HFF-Myc (cell line): ENCODE measurements at regions not wholly inside any gene's neighbourhood (a gene's known extent, or its start where the extent isn't known, plus 50 kb on each side); places are given as distances from the start of the nearest gene placed in this dataset.

ENCODE experiments used
- DNase-seq: peaks from one replicate; pipeline ENCODE4 v3.0.0-alpha.2; 2011; ENCODE audit warnings: low read depth; ENCODE audit errors: extremely low read depth
- H3K4me3 ChIP-seq: replicated peaks from 2 replicates; pipeline ENCODE4 v1.5.1; 2011; ENCODE audit warnings: low read depth, mild to moderate bottlenecking, control low read depth, low read length
- TF ChIP-seq, protein P1 (sequence below): IDR thresholded peaks from 2 replicates; pipeline ENCODE4 v1.5.1; 2012; ENCODE audit warnings: mild to moderate bottlenecking, low read depth, low read length, control low read depth; ENCODE audit errors: missing control alignments

DNA sequence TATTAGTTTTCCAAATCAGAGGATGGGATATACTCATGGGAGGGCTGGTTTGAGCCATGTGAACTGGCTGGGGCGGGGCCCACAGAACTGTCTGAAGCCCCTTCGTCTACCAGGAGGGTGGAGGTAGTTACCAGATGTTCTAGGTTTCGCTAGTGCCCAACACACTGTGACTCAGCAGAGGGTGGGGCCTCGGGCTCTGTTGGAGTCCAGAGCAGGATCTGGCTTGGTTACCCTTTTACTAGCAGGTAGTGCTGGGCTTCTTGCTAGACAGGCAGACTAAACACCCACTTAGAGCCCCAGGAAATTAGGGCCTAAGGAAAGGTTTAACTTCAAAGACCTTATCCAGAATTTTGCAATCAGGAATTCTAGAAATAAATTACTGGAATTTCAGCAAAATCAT is 56.2 kb upstream of the CHRDL1 start:
- no peak overlapping the region for H3K4me3 ChIP-seq
- TF ChIP-seq, protein P1, sequence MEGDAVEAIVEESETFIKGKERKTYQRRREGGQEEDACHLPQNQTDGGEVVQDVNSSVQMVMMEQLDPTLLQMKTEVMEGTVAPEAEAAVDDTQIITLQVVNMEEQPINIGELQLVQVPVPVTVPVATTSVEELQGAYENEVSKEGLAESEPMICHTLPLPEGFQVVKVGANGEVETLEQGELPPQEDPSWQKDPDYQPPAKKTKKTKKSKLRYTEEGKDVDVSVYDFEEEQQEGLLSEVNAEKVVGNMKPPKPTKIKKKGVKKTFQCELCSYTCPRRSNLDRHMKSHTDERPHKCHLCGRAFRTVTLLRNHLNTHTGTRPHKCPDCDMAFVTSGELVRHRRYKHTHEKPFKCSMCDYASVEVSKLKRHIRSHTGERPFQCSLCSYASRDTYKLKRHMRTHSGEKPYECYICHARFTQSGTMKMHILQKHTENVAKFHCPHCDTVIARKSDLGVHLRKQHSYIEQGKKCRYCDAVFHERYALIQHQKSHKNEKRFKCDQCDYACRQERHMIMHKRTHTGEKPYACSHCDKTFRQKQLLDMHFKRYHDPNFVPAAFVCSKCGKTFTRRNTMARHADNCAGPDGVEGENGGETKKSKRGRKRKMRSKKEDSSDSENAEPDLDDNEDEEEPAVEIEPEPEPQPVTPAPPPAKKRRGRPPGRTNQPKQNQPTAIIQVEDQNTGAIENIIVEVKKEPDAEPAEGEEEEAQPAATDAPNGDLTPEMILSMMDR, result no peak
- DNase-seq, result no peak

DNA sequence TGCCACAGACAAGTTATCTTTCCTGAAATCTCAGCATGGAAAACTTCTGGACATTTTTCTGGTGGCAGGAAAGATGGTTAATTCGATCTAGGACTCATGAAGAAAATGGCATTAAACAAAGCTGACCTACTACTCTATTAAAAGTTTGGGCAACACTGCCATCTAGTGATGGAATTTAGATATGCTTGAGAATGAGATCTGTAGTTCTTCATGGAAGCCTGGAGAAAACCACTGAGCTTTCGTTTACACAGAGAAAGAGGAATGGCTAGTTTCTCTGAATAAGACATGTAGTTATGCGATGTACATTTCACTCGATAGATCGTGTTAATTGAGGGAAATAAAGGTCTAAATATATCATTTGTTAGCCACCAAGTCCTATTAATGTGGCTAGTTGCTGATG is 51.7 kb upstream of the CHRDL1 start:
- TF ChIP-seq, protein P1, result peak; percentile 26
- no peak for DNase-seq

DNA sequence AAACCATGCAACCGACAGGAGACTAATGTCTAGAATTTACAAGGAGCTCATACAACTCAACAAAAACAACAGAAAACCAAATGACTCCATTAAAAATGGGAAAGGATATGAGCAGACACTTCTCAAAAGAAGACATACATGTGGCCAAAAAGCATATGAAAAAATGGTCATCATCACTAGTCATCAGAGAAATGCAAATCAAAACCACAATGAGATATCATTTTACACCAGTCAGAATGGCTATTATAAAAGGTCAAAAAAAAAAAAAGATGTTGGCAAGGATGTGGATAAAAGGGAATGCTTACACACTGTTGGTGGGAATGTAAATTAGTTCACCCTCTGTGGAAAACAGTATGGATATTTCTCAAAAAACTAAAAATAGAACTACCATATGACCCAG is 50.5 kb upstream of the CHRDL1 start:
- no peak for DNase-seq

More for the DNA sequence above, 51.7 kb upstream of the CHRDL1 start:
- H3K4me3 ChIP-seq, result no peak overlapping the region

More for the DNA sequence above, 50.5 kb upstream of the CHRDL1 start:
- H3K4me3 ChIP-seq, result no peak overlapping the region
- TF ChIP-seq, protein P1, result no peak
